Osteoblast (primary cell): ENCODE measurements at regions not wholly inside any gene's neighbourhood (a gene's known extent, or its start where the extent isn't known, plus 50 kb on each side); places are given as distances from the start of the nearest gene placed in this dataset.
"Not testable (repeated sequence)": the region's sequence is repeated elsewhere in the genome, so short reads cannot be mapped to it uniquely, and the experiment has no call there.

Experiments used
- DNase-seq: peaks from one replicate; pipeline ENCODE4 v3.0.0; 2011; ENCODE audit warnings: low spot score, mixed read lengths; ENCODE audit not compliant: insufficient read length; ENCODE audit errors: missing footprints
- H2AFZ ChIP-seq: 2 replicates; pipeline ENCODE4 v1.6.0; 2011; ENCODE audit warnings: mild to moderate bottlenecking, low read length
- H3K27ac ChIP-seq: 2 replicates; pipeline ENCODE4 v1.5.1; 2011; ENCODE audit warnings: mild to moderate bottlenecking, low read depth, low read length, moderate library complexity
- H3K27me3 ChIP-seq: 2 replicates; pipeline ENCODE4 v1.6.0; 2012; ENCODE audit warnings: mild to moderate bottlenecking, control low read depth, inconsistent platforms, low read length, moderate library complexity; ENCODE audit not compliant: insufficient read depth
- H3K36me3 ChIP-seq: 2 replicates; pipeline ENCODE4 v1.5.1; 2011; ENCODE audit warnings: mild to moderate bottlenecking, low read length, control low read depth, moderate library complexity; ENCODE audit not compliant: insufficient read depth
- H3K4me1 ChIP-seq: 2 replicates; pipeline ENCODE4 v1.5.1; 2011; ENCODE audit warnings: mild to moderate bottlenecking, low read length, control low read depth, moderate library complexity; ENCODE audit not compliant: insufficient read depth
- H3K4me2 ChIP-seq: 2 replicates; pipeline ENCODE4 v1.6.0; 2011; ENCODE audit warnings: mild to moderate bottlenecking, low read length; ENCODE audit not compliant: insufficient read depth
- H3K4me3 ChIP-seq: fragments of 200-600 bp; sonication (generic); 3 replicates; pipeline ENCODE4 v1.5.1; 2012; ENCODE audit warnings: mild to moderate bottlenecking, low read length, inconsistent platforms; ENCODE audit not compliant: insufficient read depth
- H3K79me2 ChIP-seq: 2 replicates; pipeline ENCODE4 v1.6.0; 2012; ENCODE audit warnings: mild to moderate bottlenecking, low read length, control low read depth, inconsistent platforms; ENCODE audit not compliant: insufficient read depth
- H3K9me3 ChIP-seq: 2 replicates; pipeline ENCODE4 v1.5.1; 2011; ENCODE audit warnings: low read depth, low read length, control low read depth
- H4K20me1 ChIP-seq: 2 replicates; pipeline ENCODE4 v1.6.0; 2012; ENCODE audit warnings: mild to moderate bottlenecking, low read length, control low read depth; ENCODE audit not compliant: insufficient read depth
- TF ChIP-seq, protein P1 (sequence below): IDR thresholded peaks from 2 replicates; pipeline ENCODE4 v1.5.1; 2011; ENCODE audit warnings: mild to moderate bottlenecking, low read depth, low read length, moderate library complexity; ENCODE audit errors: extremely low read depth

GRCh38 chr21:22374218-22374969, 1376.2 kb downstream of the NCAM2 start:
- H4K20me1 ChIP-seq = no peaks in the 10 kb centered on the region
- H3K27me3 ChIP-seq = no peaks in the 10 kb centered on the region
- H3K9me3 ChIP-seq = peaks cover 3% of the 10 kb centered on the region
- no peaks in the 10 kb centered on the region for H3K79me2 ChIP-seq
- H3K36me3 ChIP-seq = no peaks in the 10 kb centered on the region
- H3K4me2 ChIP-seq = no peak overlapping the region
- DNase-seq = no peak
- no peaks in the 10 kb centered on the region for H3K4me1 ChIP-seq
- H2AFZ ChIP-seq = no peak overlapping the region
- H3K4me3 ChIP-seq = no peak overlapping the region
- TF ChIP-seq, protein P1, sequence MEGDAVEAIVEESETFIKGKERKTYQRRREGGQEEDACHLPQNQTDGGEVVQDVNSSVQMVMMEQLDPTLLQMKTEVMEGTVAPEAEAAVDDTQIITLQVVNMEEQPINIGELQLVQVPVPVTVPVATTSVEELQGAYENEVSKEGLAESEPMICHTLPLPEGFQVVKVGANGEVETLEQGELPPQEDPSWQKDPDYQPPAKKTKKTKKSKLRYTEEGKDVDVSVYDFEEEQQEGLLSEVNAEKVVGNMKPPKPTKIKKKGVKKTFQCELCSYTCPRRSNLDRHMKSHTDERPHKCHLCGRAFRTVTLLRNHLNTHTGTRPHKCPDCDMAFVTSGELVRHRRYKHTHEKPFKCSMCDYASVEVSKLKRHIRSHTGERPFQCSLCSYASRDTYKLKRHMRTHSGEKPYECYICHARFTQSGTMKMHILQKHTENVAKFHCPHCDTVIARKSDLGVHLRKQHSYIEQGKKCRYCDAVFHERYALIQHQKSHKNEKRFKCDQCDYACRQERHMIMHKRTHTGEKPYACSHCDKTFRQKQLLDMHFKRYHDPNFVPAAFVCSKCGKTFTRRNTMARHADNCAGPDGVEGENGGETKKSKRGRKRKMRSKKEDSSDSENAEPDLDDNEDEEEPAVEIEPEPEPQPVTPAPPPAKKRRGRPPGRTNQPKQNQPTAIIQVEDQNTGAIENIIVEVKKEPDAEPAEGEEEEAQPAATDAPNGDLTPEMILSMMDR = no peak
- no peak overlapping the region for H3K27ac ChIP-seq

DNA sequence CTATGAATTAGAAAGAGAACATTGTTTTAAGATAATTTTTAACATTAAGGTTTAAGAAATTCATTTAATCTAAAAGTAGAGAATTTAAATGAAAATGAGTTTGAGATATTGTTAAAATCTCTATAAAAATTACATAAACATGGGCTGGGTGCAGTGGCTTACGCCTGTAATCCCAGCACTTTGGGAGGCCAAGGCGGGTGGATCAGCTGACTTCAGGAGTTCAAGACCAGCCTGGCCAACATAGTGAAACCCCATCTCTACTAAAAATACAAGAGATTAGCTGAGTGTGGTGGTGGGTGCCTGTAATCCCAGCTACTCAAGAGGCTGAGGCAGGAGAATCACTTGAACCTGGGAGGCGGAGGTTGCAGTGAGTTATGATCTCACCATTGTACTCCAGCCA, 1379.6 kb downstream of the NCAM2 start:
- H3K36me3 ChIP-seq, H3K79me2 ChIP-seq, H3K4me3 ChIP-seq, H3K27me3 ChIP-seq, H3K27ac ChIP-seq, H3K9me3 ChIP-seq, H3K4me1 ChIP-seq, H2AFZ ChIP-seq, H4K20me1 ChIP-seq, H3K4me2 ChIP-seq, DNase-seq: not testable (repeated sequence)

DNA sequence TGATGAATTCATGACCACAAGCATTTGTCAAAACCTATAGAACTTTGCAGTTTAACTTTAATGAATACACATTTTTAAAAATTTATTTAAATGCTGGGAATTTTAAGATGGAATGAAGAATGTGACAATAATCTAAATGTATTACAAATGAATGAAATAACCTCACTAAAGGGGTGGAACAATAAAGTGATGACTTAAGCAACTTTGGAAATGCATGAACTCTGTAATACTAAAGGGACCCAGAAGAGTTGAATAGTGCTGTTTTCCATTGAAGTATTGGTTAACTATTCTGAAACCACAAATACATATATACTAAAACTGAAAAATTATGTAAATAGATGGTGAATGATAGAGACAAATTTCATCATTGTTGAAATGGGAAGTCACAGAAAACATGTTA, 1395.1 kb downstream of the NCAM2 start:
- no peak for DNase-seq
- Histone ChIP-seq H3K79me2 (no peaks in the 10 kb centered on the region), H3K4me3 (no peak overlapping the region), H3K9me3 (peaks cover 2% of the 10 kb centered on the region), H3K27ac (no peak overlapping the region), H3K4me1 (no peaks in the 10 kb centered on the region), H3K27me3 (no peaks in the 10 kb centered on the region), H3K4me2 (no peak overlapping the region), H4K20me1 (no peaks in the 10 kb centered on the region), H3K36me3 (no peaks in the 10 kb centered on the region), H2AFZ (no peak overlapping the region)
- TF ChIP-seq, protein P1 = no peak

GRCh38 chr21:22395965-22396364, 1397.8 kb downstream of the NCAM2 start:
- TF ChIP-seq, protein P1 = no peak
- no peaks in the 10 kb centered on the region for H3K27me3 ChIP-seq
- DNase-seq = no peak
- no peak overlapping the region for H3K4me3 ChIP-seq
- H3K9me3 ChIP-seq = peaks cover 2% of the 10 kb centered on the region
- H3K4me2 ChIP-seq = no peak overlapping the region
- H3K27ac ChIP-seq = no peak overlapping the region
- no peaks in the 10 kb centered on the region for H4K20me1 ChIP-seq
- H3K4me1 ChIP-seq = no peaks in the 10 kb centered on the region
- H3K79me2 ChIP-seq = no peaks in the 10 kb centered on the region
- H2AFZ ChIP-seq = no peak overlapping the region
- no peaks in the 10 kb centered on the region for H3K36me3 ChIP-seq
